D721Med (cell line): ENCODE measurements at regions not wholly inside any gene's neighbourhood (a gene's known extent, or its start where the extent isn't known, plus 50 kb on each side); places are given as distances from the start of the nearest gene placed in this dataset.

ENCODE experiments used
- DNase-seq: peaks from one replicate; pipeline ENCODE4 v3.0.0; 2011; ENCODE audit warnings: low spot score; ENCODE audit not compliant: insufficient read length
- FAIRE-seq: peaks from 2 replicates; lab custom pipeline; 2011; peaks lifted over from hg19 to GRCh38; lab: Jason Lieb, UNC
- TF ChIP-seq, protein P1 (sequence below): IDR thresholded peaks from 2 replicates; pipeline ENCODE4 v1.5.1; 2012; ENCODE audit warnings: mild to moderate bottlenecking, control low read depth; ENCODE audit not compliant: insufficient read depth; ENCODE audit errors: missing control alignments

DNA sequence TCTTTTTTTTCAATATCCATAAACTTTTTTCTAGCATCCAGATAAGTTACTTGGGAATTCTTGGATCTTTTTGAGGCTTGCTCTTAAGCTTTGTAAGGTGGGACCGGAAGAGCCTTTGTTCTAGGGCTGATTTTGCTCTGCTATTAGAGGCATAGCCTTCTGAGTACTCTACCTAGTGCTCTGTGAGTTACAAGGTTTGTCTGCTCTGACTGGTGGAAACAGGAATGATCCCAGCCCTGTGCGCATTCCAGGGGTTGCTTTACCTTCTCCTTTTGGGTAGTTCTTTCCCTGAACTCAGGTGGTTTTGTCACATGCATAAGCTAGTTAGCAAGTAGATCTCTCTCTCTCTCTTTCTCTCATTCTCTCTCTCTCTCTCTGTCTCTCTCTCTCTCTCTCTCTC, 180.8 kb upstream of the PCSK5 start:
- FAIRE-seq, result no peak
- no peak for DNase-seq
- TF ChIP-seq, protein P1, sequence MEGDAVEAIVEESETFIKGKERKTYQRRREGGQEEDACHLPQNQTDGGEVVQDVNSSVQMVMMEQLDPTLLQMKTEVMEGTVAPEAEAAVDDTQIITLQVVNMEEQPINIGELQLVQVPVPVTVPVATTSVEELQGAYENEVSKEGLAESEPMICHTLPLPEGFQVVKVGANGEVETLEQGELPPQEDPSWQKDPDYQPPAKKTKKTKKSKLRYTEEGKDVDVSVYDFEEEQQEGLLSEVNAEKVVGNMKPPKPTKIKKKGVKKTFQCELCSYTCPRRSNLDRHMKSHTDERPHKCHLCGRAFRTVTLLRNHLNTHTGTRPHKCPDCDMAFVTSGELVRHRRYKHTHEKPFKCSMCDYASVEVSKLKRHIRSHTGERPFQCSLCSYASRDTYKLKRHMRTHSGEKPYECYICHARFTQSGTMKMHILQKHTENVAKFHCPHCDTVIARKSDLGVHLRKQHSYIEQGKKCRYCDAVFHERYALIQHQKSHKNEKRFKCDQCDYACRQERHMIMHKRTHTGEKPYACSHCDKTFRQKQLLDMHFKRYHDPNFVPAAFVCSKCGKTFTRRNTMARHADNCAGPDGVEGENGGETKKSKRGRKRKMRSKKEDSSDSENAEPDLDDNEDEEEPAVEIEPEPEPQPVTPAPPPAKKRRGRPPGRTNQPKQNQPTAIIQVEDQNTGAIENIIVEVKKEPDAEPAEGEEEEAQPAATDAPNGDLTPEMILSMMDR, result no peak

DNA sequence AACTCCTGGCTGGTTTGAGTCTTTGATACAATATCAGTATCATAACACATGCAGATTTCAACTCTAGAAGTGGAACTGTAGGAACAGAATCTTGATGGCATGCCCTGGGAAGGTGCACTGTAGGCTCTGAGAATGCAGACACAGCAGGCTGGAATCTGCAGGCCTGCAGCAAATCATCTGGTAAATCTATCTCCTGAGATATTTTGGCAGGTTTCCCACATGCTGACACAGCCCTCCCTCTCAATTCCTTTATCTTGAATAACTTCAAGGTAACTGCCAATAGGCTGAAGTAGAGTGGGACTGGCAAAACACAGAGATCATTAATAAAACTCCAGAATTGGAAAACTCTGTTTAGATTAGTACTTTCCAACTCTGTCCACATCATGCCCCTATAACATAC, 177.8 kb upstream of the PCSK5 start:
- FAIRE-seq, result no peak
- TF ChIP-seq, protein P1, result no peak
- DNase-seq, result no peak

DNA sequence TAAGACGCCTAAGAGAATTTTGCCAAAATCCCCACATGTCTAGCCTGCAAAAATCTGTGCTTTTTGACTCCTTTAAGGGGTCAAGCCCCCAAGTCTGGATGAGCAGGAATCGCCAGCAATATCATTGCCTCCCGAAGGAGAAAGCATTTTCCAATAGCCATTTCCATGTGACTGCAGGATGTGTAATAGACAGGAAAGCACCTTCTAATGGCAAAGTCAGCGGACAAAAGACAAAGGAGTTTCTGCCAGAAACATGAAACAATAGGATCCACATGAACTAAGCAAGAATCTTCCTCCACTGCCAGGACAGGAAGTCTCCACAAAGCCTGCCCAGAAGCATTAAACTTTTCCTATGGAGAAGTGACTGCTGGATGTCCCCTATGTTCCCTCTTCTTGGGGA, 177.1 kb upstream of the PCSK5 start:
- FAIRE-seq, result no peak
- no peak for DNase-seq
- TF ChIP-seq, protein P1, result no peak

- FAIRE-seq (no peak), DNase-seq (no peak)
- TF ChIP-seq, protein P1, result no peak
These were observed 175.1 kb upstream of the PCSK5 start for GRCh38 chr9:75715360-75715759.

DNA sequence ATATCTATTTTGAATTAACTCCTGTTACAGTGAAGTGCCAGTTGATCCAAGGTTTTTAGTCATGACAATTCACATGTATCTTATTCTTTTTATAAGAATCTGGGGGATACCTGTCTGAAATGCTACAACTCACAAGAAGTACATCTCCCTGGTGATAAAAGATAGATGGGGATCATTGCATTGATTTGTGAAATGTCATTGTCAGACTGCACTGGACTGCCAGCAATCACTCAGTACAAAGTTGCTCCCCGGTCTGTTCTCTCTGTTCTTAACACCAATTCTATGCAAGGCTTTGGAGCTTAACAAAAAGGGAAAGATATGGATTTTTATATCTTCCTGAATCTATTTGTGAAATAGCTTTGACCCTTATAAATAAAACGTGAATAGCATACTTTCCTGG, 171.8 kb upstream of the PCSK5 start:
- DNase-seq (no peak), FAIRE-seq (no peak)
- TF ChIP-seq, protein P1, result no peak

DNA sequence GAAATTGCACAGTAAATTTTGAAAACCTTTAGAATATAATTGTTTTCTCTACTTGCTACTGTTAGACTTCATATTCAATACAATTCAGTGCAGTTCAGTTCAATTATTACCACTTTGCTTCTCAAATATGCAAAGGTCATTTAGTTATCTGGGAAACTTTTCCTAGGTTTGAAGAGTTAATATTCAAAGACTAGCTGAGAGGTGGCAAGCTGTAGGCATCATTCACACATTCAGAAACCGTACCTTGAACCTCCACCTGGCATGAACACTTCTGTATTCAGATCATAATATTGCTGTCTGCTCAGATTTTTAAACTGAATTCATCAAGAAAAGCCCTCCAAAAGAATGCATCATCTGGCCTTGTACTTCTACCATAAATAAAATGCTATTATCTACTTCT, 162.1 kb upstream of the PCSK5 start:
- TF ChIP-seq, protein P1, result no peak
- no peak for DNase-seq
- FAIRE-seq, result no peak

DNA sequence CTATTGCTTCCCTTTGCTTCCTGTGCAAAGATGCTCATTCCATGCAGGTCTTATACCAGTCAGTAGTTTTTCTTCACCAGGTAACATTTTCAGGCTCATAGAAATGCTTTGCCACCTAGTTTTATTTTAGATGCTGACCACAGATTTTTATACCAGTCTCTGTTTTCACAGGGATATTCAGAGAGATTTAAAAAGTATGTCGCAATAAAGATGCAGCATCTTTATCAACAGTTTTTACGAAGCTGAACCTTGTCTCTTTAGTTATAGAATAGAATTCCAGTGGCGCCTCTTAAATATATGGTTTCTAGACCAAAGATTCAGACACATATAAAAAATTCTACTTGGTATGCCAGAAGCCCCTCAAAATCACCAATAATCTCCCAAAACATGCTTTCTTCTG, 155.7 kb upstream of the PCSK5 start:
- TF ChIP-seq, protein P1, result no peak
- no peak for FAIRE-seq
- no peak for DNase-seq
